H9 (cell line): ENCODE measurements at regions not wholly inside any gene's neighbourhood (a gene's known extent, or its start where the extent isn't known, plus 50 kb on each side); places are given as distances from the start of the nearest gene placed in this dataset.

ENCODE experiments used
- DNase-seq: peaks from one replicate; pipeline ENCODE4 v3.0.0-alpha.2; 2017
- H2AFZ ChIP-seq: one replicate; pipeline ENCODE4 v1.6.1; 2013; ENCODE audit warnings: mild to moderate bottlenecking, low read length, control low read depth, moderate library complexity
- H2AK5ac ChIP-seq: 2 replicates; pipeline ENCODE4 v1.6.1; 2013; ENCODE audit warnings: low read length, control low read depth, mixed read lengths; ENCODE audit not compliant: insufficient read length
- H2BK120ac ChIP-seq: one replicate; pipeline ENCODE4 v1.6.1; 2013; ENCODE audit warnings: low read depth, mild to moderate bottlenecking, low read length, control low read depth, inconsistent platforms; ENCODE audit not compliant: poor library complexity, severe bottlenecking
- H2BK12ac ChIP-seq: 2 replicates; pipeline ENCODE4 v1.6.1; 2013; ENCODE audit warnings: low read length, control low read depth, mixed read lengths, low read depth; ENCODE audit not compliant: insufficient read length
- H2BK15ac ChIP-seq: 2 replicates; pipeline ENCODE4 v1.6.1; 2013; ENCODE audit warnings: low read depth, low read length, control low read depth
- H2BK20ac ChIP-seq: one replicate; pipeline ENCODE4 v1.6.1; 2013; ENCODE audit warnings: low read depth, mild to moderate bottlenecking, low read length, control low read depth, inconsistent platforms; ENCODE audit not compliant: poor library complexity, severe bottlenecking
- H2BK5ac ChIP-seq: 2 replicates; pipeline ENCODE4 v1.6.1; 2013; ENCODE audit warnings: low read length, control low read depth, mixed read lengths; ENCODE audit not compliant: insufficient read length
- H3K14ac ChIP-seq: 2 replicates; pipeline ENCODE4 v1.6.1; 2013; ENCODE audit warnings: low read length, control low read depth; ENCODE audit not compliant: insufficient read depth
- H3K18ac ChIP-seq: 2 replicates; pipeline ENCODE4 v1.6.1; 2013; ENCODE audit warnings: low read depth, mild to moderate bottlenecking, mixed read lengths, low read length, control low read depth; ENCODE audit not compliant: insufficient read length
- H3K23ac ChIP-seq: 2 replicates; pipeline ENCODE4 v1.6.1; 2013; ENCODE audit warnings: low read length, control low read depth, mixed read lengths, low read depth; ENCODE audit not compliant: insufficient read length
- H3K23me2 ChIP-seq: 2 replicates; pipeline ENCODE4 v1.6.1; 2013; ENCODE audit warnings: low read depth, mild to moderate bottlenecking, mixed read lengths, low read length, control low read depth; ENCODE audit not compliant: insufficient read length, poor library complexity, severe bottlenecking
- H3K27ac ChIP-seq: 2 replicates; pipeline ENCODE4 v1.5.1; 2013; ENCODE audit warnings: low read length, control low read depth, mixed read lengths, low read depth; ENCODE audit not compliant: insufficient read length
- H3K27me3 ChIP-seq: 2 replicates; pipeline ENCODE4 v1.6.1; 2013; ENCODE audit warnings: low read length, control low read depth, inconsistent platforms; ENCODE audit not compliant: insufficient read depth
- H3K4ac ChIP-seq: 2 replicates; pipeline ENCODE4 v1.6.1; 2013; ENCODE audit warnings: low read depth, mild to moderate bottlenecking, control low read depth, inconsistent platforms, low read length, moderate library complexity
- H3K4me1 ChIP-seq: 2 replicates; pipeline ENCODE4 v1.6.1; 2013; ENCODE audit warnings: low read length, control low read depth, inconsistent platforms; ENCODE audit not compliant: insufficient read depth
- H3K4me2 ChIP-seq: 2 replicates; pipeline ENCODE4 v1.6.1; 2013; ENCODE audit warnings: low read length, control low read depth, mixed read lengths; ENCODE audit not compliant: insufficient read length, insufficient read depth
- H3K56ac ChIP-seq: 2 replicates; pipeline ENCODE4 v1.6.1; 2013; ENCODE audit warnings: low read depth, mild to moderate bottlenecking, mixed read lengths, low read length, control low read depth; ENCODE audit not compliant: insufficient read length
- H3K79me1 ChIP-seq: 2 replicates; pipeline ENCODE4 v1.6.1; 2013; ENCODE audit warnings: low read depth, mild to moderate bottlenecking, moderate library complexity, low read length, control low read depth, inconsistent platforms; ENCODE audit not compliant: insufficient read depth, poor library complexity, severe bottlenecking
- H3K79me2 ChIP-seq: 2 replicates; pipeline ENCODE4 v1.6.1; 2013; ENCODE audit warnings: low read length, control low read depth, inconsistent platforms; ENCODE audit not compliant: insufficient read depth
- H3K9ac ChIP-seq: 2 replicates; pipeline ENCODE4 v1.6.1; 2013; ENCODE audit warnings: low read length, control low read depth, mixed read lengths; ENCODE audit not compliant: insufficient read length; ENCODE audit errors: extremely low read depth
- H3K9me3 ChIP-seq: one replicate; pipeline ENCODE4 v1.6.1; 2013; ENCODE audit warnings: low read depth, low read length, inconsistent platforms; ENCODE audit not compliant: control insufficient read depth
- H3T11ph ChIP-seq: one replicate; pipeline ENCODE4 v1.6.1; 2013; ENCODE audit warnings: mild to moderate bottlenecking, low read length, control low read depth, inconsistent platforms
- H4K20me1 ChIP-seq: one replicate; pipeline ENCODE4 v1.6.1; 2013; ENCODE audit not compliant: control insufficient read depth, insufficient read length, insufficient read depth
- H4K5ac ChIP-seq: 2 replicates; pipeline ENCODE4 v1.6.1; 2013; ENCODE audit warnings: low read depth, mild to moderate bottlenecking, mixed read lengths, low read length, control low read depth; ENCODE audit not compliant: insufficient read length
- H4K8ac ChIP-seq: replicated peaks from 2 replicates; pipeline ENCODE4 v1.6.1; 2013; ENCODE audit warnings: low read length, control low read depth, mixed read lengths, low read depth; ENCODE audit not compliant: insufficient read length
- H4K91ac ChIP-seq: 2 replicates; pipeline ENCODE4 v1.6.1; 2013; ENCODE audit warnings: low read depth, mild to moderate bottlenecking, moderate library complexity, mixed read lengths, low read length, control low read depth; ENCODE audit not compliant: insufficient read length
- H3K27ac Mint-ChIP-seq, 3 experiments: 2 replicates in 2 of 3; 3 replicates in 1 of 3; pipeline ENCODE4 v1.8.0; 2020 to 2021; ENCODE audit warnings: mixed read lengths in 3 of 3, mild to moderate bottlenecking in 1 of 3, moderate library complexity in 1 of 3
- H3K27me3 Mint-ChIP-seq: 2 replicates; pipeline ENCODE4 v1.8.0; 2021; ENCODE audit warnings: low read depth, mild to moderate bottlenecking, moderate library complexity, mixed read lengths
- H3K36me3 Mint-ChIP-seq, 3 experiments: 2 replicates in 2 of 3; 3 replicates in 1 of 3; pipeline ENCODE4 v1.8.0; 2020 to 2021; ENCODE audit warnings: low read depth in 3 of 3, mixed read lengths in 3 of 3; ENCODE audit not compliant: insufficient read depth in 1 of 3
- H3K4me1 Mint-ChIP-seq, 2 experiments: 2 replicates each; pipeline ENCODE4 v1.8.0; 2020; ENCODE audit warnings: mixed read lengths in 2 of 2
- H3K4me3 Mint-ChIP-seq, 2 experiments: 2 replicates in 1 of 2; 3 replicates in 1 of 2; pipeline ENCODE4 v1.8.0; 2020 to 2021; ENCODE audit warnings: mild to moderate bottlenecking in 2 of 2, mixed read lengths in 2 of 2, moderate library complexity in 1 of 2
- H3K9me3 Mint-ChIP-seq, 2 experiments: 2 replicates in 1 of 2; 3 replicates in 1 of 2; pipeline ENCODE4 v1.8.0; 2020; ENCODE audit warnings: mild to moderate bottlenecking in 2 of 2, mixed read lengths in 2 of 2, moderate library complexity in 1 of 2
- WGBS: extraction: QIAGEN DNeasy Blood & Tissue Kit; methylation state at CpG from one replicate; pipeline ENCODE4 v1.1.7; 2013; ENCODE audit warnings: missing lambda C conversion rate, low lambda C conversion rate, mixed read lengths; ENCODE audit not compliant: insufficient read length; ENCODE audit errors: extremely low coverage; 5-methylcytosine and 5-hydroxymethylcytosine counted together
- TF ChIP-seq, protein P1 (sequence below): fragments of 200-600 bp; sonication (generic); conservative IDR thresholded peaks from 3 replicates; pipeline ENCODE4 v1.8.0; 2021; ENCODE audit warnings: antibody characterized with exemption, mild to moderate bottlenecking

DNA sequence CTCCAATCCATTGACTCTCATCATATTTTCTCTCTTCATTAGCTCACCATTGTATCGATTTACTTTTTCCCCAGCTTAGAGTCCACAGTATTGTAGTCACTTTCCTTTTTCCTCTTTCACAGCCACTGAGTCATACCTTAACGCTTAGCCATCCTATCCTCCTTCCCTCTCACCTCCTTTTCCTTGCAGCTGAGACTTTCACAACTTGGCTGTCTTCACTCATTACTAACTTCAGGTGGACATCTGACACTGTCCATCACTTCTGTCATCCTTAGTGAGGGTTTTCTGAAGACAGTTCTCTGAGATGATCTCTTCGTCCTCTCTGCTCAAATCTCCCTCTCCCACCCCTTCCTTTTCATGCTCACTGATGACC, 70.5 kb upstream of the ESX1 start:
- DNase-seq, result no peak
- TF ChIP-seq, protein P1, sequence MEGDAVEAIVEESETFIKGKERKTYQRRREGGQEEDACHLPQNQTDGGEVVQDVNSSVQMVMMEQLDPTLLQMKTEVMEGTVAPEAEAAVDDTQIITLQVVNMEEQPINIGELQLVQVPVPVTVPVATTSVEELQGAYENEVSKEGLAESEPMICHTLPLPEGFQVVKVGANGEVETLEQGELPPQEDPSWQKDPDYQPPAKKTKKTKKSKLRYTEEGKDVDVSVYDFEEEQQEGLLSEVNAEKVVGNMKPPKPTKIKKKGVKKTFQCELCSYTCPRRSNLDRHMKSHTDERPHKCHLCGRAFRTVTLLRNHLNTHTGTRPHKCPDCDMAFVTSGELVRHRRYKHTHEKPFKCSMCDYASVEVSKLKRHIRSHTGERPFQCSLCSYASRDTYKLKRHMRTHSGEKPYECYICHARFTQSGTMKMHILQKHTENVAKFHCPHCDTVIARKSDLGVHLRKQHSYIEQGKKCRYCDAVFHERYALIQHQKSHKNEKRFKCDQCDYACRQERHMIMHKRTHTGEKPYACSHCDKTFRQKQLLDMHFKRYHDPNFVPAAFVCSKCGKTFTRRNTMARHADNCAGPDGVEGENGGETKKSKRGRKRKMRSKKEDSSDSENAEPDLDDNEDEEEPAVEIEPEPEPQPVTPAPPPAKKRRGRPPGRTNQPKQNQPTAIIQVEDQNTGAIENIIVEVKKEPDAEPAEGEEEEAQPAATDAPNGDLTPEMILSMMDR, result no peak
- no peak overlapping the region for H3K9ac ChIP-seq
- H3K23ac ChIP-seq, result no peak overlapping the region
- no peak overlapping the region for H3K27ac ChIP-seq
- H3K79me1 ChIP-seq, result no peaks in the 10 kb centered on the region
- H3K27me3 Mint-ChIP-seq, result peaks cover 2% of the 10 kb centered on the region; the same call in 1 of the 2 replicates
- H3T11ph ChIP-seq, result no peak overlapping the region
- H3K4me1 ChIP-seq, result no peaks in the 10 kb centered on the region
- no peak overlapping the region for H2AK5ac ChIP-seq
- H4K5ac ChIP-seq, result no peak overlapping the region
- H3K36me3 Mint-ChIP-seq, result peaks cover 0 to 4% (median 0%) of the 10 kb centered on the region in 3 experiments; a peak in 3 of 7 replicates
- no peak overlapping the region for H4K91ac ChIP-seq
- no CpG with 5 or more reads among the region's 3 CpGs for WGBS
- H3K9me3 Mint-ChIP-seq, result peaks cover 0 to 49% of the 10 kb centered on the region in 2 experiments; a peak in 3 of 5 replicates
- no peak overlapping the region for H2BK12ac ChIP-seq
- H4K8ac ChIP-seq, result no peak overlapping the region
- no peak overlapping the region for H3K27ac Mint-ChIP-seq
- no peaks in the 10 kb centered on the region for H3K23me2 ChIP-seq
- H2BK20ac ChIP-seq, result no peak overlapping the region
- no peak overlapping the region for H2BK5ac ChIP-seq
- H2AFZ ChIP-seq, result no peak overlapping the region
- H2BK120ac ChIP-seq, result no peak overlapping the region
- no peaks in the 10 kb centered on the region for H4K20me1 ChIP-seq
- H3K27me3 ChIP-seq, result no peaks in the 10 kb centered on the region
- H3K4me3 Mint-ChIP-seq, result no peak overlapping the region; a peak in 1 of 5 replicates
- H3K4me1 Mint-ChIP-seq, result no peaks in the 10 kb centered on the region
- H3K18ac ChIP-seq, result no peak overlapping the region
- H3K4me2 ChIP-seq, result no peak overlapping the region
- H3K79me2 ChIP-seq, result no peaks in the 10 kb centered on the region
- no peak overlapping the region for H3K56ac ChIP-seq
- H3K9me3 ChIP-seq, result no peaks in the 10 kb centered on the region
- H3K4ac ChIP-seq, result no peak overlapping the region
- no peak overlapping the region for H3K14ac ChIP-seq
- no peak overlapping the region for H2BK15ac ChIP-seq
